ENCODE measurements at regions not wholly inside any gene's neighbourhood (a gene's known extent, or its start where the extent isn't known, plus 50 kb on each side); places are given as distances from the start of the nearest gene placed in this dataset.
"Not testable (repeated sequence)": the region's sequence is repeated elsewhere in the genome, so short reads cannot be mapped to it uniquely, and the experiment has no call there.

DNA sequence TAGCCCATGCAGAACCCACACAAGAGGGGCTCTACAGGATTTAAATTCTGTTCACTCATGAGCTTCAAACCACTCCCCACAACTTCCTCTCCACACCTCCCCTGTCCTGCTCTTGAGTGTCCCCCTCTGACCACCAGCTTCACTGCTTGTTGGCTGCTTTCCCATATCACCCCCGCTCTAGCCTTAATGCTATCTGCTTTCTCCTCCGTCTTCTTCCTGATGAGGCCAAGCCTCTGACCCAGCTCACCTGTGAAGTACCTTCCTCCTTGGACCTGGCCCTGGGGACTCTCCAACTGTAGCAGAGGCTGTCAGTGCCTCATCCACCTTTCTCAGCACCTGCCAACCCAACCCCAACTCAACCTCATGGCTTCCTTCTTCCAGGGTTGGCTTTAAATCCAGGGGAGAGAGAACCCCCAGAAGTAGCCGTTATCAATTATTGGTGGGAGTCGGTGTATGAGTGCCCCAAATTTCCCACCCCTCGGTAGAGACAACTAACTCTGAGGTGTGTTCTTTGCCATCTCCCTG, 174.8 kb downstream of the MINAR1 start:
- no peak for DNase-seq (ENCODE audit: low read depth)

DNA sequence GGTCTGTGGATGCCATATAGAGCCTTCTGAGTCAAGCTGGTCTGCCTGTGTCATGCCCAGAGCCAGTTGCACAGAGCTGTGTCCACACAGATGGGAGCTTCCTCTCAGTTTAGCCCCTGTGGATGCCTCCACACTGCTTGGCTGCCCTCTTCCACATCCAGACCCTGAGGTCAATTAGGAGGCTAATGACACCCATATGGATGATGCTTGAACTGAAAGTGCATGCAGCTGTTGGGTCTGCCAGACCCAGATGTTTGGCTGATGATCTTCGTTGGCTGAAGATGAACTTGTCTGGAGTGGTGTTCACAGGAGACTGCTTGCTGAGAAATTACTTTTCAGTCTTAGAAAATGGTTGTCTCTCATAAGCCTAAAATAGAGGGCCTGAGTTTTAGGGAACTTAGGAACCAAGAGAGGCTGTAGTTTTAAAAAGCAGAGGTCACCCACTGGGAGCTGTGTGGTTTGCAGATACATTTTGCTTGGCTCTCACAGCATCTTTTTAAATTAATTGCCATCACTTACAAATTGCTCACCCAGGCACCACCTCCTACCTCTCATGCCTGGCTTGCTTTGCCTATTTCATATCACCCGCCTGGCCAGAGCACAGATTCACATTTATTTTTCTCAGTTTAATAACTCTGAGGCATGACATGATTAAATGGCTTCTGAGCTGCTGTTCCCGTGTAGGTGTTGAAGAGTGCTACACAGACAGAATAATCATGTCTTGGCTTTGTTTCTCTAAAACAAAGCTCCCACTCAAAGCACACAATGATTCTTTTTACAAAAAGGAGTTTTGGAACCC, 176.1 kb downstream of the MINAR1 start:
- no peak for DNase-seq (ENCODE audit: low read depth)

DNA sequence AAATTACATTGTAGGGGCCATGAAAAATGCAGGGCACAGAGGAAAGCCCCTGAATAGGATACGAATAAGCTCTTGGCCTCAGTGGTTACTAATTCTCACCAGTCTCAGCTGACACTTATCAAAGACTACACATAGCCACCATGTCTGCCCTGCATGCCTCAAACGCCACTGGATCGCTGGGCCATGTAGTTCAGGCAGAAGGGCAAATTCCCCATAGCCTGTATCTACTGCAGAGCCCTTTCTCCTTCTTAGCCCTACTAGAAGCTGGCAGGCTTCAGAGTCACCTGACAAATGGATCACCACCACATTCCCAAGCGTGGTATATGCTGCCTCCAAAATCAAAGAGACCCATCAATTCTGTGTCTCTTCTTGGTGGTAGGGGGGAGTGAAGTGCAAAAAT, 177.4 kb downstream of the MINAR1 start:
- no peak for DNase-seq (ENCODE audit: low read depth)

DNA sequence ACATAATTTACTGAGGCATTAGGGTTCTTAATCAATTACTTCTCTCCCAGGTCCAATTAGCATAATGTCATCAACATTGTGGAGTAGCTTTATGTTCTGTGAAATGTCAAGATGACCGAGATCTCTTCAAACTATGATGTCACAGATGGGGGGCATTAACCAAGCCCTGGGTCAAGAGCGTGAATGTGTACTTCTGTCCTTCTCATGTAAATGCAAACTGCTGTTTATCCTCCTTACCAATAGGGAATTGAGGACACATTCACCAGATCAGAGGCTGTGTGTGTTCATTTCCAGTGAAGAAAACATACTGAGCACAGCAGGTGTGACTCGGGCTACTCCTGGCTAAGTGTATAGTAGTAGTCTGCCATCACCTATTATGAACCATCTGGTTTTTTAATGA, 177.9 kb downstream of the MINAR1 start:
- DNase-seq (ENCODE audit: low read depth) = no peak

DNA sequence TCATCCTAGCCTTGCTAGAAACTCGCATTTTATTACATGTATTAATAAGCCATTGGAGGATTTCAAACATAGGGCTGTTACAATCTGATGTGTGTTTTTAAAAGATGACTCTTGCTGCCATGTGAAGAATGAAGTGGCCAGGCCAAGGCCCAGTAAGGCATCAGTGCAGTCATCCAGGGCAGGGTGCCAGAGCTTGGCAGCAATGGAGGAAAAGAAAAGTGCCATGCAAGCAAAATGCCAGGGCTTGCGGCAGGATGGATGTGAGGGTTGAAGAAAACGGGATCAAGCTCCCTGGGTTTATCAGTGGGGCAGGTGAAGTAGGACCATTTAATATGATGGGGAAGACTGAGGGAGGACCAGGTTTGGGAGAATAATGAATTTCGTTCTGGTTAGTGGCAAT, 183.6 kb downstream of the MINAR1 start:
- DNase-seq (ENCODE audit: low read depth) = no peak

DNA sequence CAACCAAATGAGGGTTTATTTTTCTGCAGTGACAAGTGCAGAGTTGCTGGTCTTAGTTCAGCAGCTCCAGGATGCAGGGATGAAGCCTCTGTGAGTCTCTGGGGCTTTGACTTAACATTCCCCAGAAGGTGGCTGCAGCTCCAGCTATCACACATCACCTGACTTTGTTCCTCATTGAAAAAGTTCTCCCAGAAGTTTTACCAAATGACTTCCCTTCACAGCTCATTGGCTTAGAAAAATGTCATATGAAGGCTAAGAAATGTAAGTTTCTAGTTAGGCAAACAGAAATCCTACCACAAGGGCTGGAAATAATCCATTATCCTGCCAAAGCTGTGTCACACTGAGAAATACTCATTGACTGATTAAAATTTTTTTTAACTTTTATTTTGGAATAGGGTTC, 184.9 kb downstream of the MINAR1 start:
- DNase-seq (ENCODE audit: low read depth) = no peak

DNA sequence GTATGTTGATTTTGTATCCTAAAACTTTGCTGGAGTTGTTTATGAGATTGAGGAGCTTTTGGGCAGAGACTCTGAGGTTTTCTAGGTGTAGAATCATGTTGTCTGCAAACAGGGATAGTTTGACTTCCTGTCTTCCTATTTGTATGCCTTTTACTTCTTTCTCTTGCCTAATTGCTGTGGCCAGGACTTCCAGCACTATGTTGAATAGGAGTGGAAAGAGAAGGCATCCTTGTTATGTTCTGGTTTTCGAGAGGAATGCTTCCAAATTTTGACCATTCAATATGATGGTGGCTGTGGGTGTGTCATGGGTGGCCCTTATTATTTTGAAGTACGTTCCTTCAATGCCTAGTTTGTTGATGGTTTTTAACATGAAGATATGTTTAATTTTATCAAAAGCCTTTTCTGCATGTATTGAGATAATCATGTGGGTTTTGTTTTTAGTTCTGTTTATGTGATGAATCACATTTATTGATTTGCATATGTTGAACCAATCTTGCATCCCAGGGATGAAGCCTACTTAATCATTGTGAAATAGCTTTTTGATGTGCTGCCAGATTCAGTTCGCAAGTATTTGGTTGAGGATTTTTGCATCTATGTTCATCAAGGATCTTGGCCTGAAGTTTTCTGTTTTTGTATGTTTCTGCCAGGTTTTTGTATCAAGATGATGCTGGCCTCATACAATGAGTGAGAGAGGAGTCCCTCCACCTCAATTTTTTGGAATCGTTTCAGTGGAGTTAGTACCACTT, 188.1 kb downstream of the MINAR1 start:
- DNase-seq (ENCODE audit: low read depth) = no peak

DNA sequence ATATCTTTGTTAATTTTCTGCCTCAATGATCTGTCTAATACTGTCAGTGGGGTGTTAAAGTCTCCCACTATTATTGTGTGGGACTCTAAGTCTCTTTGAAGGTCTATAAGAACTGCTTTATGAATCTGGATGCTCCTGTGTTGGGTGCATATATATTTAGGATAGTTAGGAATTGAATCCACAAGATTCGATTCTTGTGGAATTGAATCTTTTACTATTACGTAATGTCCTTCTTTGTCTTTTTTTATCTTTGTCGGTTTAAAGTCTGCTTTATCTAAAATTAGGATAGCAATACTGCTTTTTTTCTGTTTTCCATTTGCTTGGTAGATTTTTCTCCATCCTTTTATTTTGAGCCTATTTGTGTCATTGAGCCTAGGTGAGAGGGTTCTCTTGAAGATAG, 189.7 kb downstream of the MINAR1 start:
- DNase-seq (ENCODE audit: low read depth) = not testable (repeated sequence)

DNA sequence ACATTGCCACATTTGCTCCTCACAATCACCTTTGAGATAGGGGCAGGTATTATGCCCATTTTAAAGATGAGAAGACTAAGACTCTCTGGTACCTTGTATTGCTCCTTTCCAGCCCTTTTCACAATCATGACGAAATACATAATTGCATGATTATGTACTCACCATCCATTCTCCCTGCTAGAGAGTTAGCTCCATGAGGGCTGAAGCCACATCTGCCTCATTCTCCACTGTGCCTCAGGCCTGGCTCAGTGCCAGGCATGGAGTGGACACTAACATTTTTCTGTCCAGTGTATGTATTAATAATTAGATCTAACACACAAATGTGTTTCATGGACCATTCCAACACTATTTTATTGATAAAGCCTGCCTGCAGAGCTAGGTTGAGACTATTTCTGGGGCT, 191.4 kb downstream of the MINAR1 start:
- no peak for DNase-seq (ENCODE audit: low read depth)

DNA sequence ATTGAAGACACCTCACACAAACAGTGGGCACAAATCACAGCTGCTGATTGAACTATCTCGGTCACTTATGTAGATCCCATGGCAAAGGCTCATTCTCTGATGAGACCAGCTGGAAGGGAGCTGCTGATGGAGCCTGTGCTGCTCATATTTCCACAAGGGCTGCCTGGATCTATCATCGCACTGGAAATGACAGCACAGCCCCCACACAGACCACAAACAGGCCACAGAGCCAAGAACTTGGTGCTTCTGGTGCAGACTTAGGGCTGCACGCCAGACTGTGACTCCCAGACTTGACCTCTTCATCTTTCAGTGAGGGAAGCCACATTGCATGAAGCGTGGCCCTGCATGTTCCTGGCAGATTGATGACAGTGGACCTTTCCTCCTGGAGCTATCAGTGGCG, 197.6 kb downstream of the MINAR1 start:
- no peak for DNase-seq (ENCODE audit: low read depth)

DNA sequence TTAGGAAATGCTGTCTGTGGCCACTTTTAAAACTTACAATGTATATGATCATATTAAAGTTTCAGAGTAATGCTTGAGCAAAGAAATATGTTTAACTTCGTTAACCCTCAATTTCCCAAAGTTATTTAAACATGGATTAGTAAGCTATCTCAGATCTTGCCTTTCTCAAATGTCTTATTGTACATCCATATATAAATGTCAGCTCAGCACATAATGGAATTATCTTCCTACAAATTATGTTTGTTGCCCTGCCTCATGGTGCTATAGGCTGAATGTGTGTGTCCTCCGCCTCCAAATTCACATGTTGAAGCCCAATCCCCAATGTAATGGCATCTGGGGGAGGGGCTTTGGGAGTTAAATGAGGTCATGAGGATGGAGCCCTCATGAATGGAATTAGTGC, 200.3 kb downstream of the MINAR1 start:
- DNase-seq (ENCODE audit: low read depth) = no peak

DNA sequence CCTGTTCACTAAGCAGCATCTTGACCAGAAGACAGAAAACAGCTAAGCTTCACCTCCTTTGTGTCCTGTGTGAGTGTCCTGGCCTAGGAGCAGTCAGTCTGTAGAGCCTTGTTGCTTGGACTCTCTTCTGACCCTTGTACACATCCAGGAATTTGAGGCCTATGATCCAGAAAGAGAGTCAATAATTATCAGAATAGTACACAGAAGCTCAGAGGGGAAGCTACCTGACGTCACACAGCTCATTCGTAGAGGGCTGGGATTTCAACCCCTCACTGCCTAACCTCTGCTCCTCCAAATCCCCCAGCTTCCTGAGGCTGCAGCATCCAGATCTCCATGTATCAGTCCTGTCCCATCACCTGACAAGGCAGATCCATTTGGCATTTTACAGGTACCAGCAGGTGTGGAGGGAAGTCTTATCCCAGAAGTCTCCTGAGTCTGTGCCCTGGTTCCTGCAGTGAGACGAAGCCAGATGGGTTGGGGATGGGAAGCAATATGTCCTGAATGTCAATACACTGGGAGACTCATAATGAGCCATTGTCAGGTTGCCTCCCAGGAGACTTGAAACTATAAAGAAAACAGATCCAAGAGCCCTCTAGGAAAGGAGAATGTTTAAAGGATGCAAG, 203.1 kb downstream of the MINAR1 start:
- DNase-seq (ENCODE audit: low read depth) = no peak

DNA sequence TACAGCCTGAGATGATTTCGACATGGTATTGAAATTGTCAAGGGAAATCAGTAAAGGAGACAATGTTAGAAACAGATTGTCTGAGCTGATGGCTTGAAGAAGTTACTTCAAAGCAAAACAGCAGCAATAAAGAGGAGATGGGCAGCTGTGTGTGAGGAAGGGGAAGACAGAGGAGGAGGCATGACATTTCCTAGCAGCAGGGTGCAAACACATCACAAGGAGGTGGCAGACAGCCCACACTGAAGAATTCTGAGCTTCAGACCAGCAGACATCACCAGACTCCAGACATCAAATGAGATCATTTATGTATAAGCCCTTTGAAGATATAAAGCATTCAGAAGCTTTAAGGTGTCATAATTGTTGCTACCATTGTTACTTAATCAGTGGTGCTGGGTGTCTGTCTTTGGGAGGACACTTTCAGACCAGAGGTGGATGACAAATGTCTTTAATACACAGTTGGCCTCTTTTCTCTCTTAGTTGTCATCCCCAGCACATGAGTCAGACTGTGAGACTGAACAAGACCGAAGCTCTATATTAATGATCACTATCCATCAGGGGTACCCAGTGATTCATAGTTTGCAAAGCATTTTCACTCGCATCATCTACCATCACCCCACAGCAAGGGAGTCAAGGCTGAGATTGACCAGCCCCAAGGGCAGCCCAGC, 203.9 kb downstream of the MINAR1 start:
- no peak for DNase-seq (ENCODE audit: low read depth)

DNA sequence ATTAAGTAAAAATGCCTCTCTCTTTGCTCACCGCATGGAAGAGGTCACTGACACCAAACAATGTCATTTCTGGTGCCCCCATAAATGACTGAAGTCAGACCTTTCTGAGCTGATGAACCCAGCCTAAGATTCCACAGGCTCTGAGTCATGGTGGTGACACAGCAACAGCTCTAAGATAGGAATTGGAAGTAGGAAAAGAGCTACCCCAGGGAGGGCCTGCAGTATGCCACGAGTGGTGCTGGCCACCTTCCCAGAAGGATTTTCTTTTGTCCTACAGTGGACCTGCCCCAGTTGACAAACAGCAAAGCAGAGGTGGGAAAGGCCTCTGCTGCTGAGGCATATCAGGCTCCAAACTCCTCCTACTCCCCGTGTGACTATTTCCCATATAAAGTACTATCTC, 208.1 kb downstream of the MINAR1 start:
- DNase-seq (ENCODE audit: low read depth) = no peak

DNA sequence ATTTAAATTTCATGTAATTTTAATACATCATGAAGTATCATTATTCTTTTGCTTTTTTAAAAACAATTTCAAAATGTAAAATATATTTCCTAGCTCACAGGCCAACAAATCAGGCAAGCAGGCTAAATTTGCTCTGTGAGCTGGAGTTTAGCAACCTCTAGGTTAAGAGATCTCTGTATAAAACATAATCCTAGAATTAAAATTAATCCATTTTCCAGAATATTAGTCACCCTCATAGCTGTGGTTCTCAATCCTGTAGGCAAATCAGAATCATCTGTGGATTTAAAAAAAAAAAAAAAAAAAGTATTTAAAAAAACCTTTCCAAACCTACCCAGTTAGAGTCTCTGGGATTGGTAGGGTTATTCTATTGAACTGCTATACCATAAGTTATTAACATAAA, 209.7 kb downstream of the MINAR1 start:
- no peak for DNase-seq (ENCODE audit: low read depth)

DNA sequence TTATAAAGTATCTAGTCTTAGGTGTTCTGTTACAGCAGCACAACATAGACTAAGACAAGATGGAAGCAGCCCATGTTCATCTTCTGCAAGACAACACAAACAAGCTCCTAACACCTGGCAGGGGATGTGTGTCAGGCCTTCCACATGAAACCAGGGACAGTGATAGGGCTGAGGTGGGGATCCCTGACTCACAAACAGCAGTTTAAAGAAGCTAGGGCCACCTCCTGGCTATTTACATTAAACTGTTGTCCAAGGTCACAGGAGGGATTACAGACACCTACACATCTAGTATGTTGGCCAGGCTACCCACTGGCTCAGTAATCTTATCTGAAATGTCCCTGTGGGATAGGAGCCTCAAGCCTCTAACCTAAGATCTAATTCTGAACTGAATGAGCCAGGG, 211.3 kb downstream of the MINAR1 start:
- DNase-seq (ENCODE audit: low read depth) = no peak

DNA sequence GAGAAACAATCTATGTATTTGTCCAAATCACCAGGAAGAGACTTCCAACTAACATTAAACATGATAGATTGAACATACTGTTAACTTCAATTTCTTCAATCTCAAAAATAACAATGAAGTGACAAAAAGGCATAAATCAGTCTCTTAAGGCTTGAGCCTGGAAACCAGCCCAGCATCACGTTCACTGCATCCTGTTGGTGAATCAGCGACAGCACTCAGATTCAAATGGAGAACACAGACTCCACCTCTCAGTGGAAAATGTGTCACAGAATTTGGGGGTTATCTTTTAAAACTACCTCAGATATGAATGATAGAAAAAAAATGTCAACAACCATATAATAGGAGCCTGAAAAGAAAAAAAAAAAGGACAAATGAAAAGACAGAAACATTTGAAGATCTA, 212.0 kb downstream of the MINAR1 start:
- DNase-seq (ENCODE audit: low read depth) = no peak

DNA sequence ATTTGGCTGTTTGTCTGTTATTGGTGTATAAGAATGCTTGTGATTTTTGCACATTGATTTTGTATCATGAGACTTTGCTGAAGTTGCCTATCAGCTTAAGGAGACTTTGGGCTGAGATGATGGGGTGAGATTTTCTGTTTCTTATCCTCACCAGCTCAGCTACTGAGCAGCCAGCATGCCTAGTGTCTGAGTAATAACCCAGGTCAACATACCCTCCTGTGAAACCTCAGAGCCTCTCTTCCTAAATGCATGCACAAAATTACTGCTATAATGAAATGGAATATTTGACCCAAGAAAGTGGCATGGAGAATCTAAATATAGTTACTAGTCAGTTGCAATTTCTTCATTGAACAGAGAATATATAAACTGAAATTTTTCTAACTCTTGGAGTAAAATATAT, 220.8 kb downstream of the MINAR1 start:
- not testable (repeated sequence) for DNase-seq (ENCODE audit: low read depth)

DNA sequence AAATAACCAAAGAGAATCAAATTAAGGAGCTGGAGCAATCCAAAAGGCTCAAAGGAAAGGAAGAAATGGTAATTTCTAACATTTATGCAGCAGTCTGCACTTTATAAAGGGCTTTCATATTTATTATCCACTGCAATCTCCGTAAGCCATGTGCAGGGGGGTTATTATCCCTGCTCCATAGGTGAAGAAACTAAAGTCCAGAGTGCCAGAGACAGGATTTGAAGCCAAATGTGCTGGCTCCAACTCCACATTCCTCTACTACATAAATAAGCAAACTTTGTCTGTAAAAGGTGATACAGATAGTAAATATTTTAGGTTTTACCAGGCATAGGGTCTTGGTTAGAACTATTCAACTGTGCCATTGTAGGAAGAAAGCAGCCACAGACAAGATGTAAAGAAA, 221.4 kb downstream of the MINAR1 start:
- DNase-seq (ENCODE audit: low read depth) = no peak

DNA sequence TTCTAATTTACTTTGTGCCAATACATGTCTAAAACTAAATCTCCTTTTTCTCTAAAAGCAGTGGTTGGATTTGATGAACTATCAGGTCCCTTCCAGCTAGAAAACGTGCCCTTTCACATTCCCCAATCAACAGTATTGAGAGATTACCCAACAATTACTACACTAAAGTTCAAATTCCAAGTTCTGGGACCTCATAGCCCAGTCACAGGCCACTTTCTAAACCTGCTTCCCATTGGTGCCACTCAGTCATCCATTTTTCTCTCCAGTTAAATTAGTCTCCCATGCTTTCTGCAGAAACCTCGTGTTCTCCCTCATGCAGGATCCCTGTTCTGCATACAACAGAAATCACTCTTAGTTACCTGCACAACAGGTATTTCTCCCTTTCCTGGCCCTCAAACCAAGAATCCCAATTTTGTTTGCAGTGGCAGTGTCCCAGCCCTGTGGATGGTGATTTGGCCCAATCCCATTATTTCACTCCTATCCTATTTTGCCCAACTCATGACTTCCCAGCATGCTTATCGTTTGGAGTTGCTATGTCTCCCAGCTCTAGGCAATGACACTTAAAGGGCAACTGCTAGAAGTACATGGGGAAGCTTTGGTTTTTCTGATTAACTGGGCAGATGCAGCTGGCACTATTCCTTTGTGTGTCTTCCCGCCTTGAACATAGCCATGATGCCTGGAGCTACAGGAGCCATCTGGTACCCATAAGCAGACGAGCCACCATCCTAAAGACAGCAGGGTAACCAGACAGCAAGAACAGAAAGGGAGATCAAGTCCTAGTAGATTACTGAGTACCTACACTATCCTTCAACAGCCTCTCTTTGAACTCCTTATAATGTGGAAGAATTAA, 224.2 kb downstream of the MINAR1 start:
- no peak for DNase-seq (ENCODE audit: low read depth)

DNA sequence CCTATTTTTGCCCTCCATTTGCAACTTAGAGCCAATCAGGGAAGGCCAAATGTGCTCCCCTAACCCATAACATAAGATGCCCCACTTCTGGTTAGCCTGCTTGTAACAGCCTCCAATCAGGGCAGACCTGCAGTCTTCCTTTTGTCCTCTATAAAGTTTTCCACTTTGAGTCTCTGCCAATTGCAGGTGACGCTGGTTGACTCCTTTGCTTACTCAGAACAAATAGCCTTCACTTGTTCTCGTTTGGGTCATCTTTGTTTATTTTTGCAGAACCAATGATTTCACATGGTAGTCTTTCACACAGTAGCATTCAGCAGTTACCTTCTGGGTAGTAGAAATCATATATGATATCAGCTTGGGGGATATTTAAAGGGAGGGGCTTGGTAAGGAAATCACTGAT, 225.6 kb downstream of the MINAR1 start:
- DNase-seq (ENCODE audit: low read depth) = no peak

DNA sequence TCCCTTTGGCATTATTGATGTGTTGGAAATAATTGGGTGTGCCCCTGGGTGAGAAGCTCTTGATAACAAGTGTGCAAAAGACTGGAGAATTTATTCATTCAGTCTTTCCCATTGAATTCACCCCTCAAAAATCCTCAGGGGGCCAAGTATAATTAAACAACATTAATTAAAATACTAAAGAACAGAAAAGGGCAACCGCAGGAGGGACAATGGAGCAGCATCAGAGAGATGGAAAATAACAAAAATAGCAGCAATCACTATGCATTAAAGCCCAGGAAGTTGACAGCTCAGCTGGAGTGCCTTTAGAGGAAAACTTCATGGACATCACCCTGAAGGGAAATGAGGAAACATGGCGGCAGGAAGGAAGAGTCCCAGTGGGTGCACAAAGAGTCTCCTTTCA, 227.6 kb downstream of the MINAR1 start:
- no peak for DNase-seq (ENCODE audit: low read depth)

Data from activated T-cell treated with anti-CD3 and anti-CD28 coated beads for 24 hours (primary cell).